GM12875 (cell line): ENCODE measurements at regions not wholly inside any gene's neighbourhood (a gene's known extent, or its start where the extent isn't known, plus 50 kb on each side); places are given as distances from the start of the nearest gene placed in this dataset.

Source experiments
- H3K4me3 ChIP-seq: one replicate; pipeline ENCODE4 v1.5.1; 2011; ENCODE audit warnings: low read depth, low read length, control low read depth
- CTCF ChIP-seq: IDR thresholded peaks from 2 replicates; pipeline ENCODE4 v1.5.1; 2011; ENCODE audit warnings: low read depth, mild to moderate bottlenecking, control low read depth, inconsistent platforms, low read length, moderate library complexity, borderline replicate concordance; ENCODE audit not compliant: insufficient read depth

DNA sequence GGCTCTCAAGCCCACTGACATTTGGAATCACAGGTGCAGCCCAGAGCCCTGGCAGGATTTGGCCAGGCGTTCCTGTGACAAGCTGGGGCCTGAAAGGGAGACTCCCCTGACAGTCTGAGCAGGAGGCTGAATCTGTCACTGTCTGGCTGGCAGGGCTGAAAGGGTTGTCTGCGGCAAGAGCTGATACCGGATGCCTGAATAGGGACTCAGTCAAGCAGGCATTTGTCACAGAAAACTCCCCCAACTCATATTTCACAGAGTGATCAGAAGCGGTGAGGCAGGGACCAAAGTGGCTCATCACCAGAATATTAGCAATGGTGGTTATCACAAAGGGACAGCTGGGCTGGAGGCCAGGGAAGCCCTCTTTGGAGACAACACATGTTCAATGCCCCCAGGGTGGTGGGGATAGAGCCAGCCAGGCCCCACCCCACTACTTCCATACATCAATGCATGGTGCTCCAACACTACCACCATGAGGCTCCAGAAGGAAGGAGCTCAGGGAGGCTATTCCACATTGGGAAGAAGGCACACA, 295.5 kb downstream of the DTWD2 start:
- no peak overlapping the region for H3K4me3 ChIP-seq
- no peak for TF ChIP-seq CTCF

DNA sequence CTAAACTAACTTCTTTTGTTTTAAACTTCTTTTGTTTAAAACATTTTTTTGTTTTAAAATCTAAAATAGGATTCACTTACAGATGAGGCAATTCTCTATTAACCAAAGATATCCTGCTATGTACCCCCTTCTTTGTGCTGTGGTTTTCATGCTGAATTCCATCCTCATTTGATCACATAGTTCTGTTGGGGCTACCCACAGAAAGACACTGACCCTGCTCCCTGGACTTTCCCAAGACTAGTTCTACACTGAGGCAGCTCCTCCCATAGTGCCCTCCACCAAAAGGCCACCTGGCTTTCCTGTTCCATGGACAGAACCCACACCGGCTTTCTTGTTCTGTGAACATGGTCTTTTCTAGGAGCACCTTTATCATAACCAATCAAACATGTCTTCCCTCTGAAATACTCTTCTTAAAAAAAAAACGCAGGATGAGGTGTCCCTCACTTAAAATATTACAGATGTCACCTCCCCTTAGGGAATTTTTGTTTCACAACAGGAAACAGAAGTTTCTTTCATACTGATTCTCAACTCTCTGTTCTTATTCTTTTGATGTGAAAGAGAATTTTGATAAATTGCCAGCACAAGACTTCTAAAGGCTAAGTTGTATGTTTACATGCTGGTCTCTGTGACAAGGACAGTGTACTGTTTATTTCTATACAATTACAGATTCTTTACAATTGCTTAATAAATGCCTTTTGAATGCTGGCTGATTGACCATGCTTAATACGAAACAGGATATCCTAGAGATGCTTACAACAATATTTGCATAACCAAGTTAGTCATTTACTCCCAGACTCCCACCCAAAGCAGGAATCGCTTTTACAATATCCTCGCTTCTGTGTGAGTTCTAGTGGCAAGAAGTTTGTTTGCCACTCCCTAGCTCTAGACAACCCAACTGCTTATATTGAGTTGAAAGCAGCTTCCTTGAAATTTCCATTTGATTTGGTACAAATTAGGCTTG, 300.4 kb downstream of the DTWD2 start:
- H3K4me3 ChIP-seq, result no peak overlapping the region
- TF ChIP-seq CTCF, result no peak

DNA sequence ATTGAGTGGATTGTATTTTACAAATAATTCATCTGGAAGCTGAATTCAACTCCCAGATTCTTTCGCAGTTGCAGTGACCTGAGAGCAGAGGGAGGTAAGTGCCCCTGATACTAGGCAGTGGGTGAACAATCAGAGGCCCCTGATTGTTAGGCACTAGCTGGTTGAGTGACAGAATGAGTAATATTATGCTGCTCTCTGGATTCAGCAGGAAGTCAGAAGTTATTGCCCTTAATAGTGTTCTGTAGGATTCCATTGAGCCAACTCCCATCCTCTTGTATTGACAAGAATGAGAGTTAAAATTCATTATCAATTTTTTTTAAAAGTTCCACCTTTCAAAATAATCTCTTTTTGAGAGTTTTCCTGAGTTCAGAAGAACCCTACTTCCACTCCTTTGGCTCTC, 301.2 kb downstream of the DTWD2 start:
- TF ChIP-seq CTCF, result no peak
- H3K4me3 ChIP-seq, result no peak overlapping the region

DNA sequence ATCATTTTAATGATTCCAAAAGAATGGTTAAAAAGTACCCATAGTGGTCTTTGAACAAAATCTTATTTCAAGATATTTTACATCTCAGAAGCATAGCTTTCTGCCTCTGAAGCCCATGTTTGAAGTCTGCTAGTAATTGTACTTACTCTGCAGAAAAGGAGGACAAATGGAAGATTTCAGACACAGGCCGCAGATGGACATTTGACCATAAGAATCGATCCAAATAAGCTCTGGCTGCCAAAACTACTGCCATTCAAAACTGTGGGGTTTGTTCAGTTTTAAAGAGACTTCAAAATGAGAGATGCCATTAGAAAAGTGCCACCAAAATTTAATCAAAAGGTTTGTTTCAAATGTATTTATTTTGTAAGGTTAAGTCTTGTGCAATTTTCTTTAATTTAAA, 306.7 kb downstream of the DTWD2 start:
- TF ChIP-seq CTCF, result no peak
- no peak overlapping the region for H3K4me3 ChIP-seq

DNA sequence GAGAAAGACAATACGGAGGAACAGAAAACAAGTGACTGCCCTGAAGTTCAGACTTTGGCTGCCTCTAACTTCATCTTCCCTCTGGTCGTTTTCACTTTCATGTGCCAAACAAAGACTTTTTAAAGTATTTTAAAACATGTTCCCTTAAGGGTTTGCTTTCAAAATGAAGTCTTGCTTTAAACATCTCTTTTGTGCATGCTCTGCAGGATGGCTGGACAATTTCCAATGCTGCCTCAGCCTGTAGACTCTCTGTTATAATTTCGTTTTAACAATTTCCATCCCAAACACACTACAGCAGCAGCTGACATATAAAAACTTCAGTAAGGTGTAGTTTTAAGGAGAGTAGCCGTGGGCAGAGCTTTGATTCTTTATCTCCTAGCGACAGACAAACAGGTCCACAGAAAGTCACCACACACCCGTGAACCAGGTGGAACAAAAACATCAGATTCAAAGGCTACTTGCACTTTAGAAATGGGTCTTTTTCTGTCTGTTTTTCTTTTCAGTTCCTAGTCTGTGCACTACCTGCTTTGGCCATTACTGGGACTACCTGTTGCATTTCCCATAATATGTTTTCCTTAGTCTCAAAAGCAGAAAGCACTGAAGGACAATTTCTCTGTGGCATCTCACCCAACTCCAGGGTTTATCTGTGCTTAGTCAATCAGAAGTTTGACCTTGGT, 308.9 kb downstream of the DTWD2 start:
- no peak overlapping the region for H3K4me3 ChIP-seq
- no peak for TF ChIP-seq CTCF

GRCh38 chr5:118678746-118679145, 309.6 kb downstream of the DTWD2 start:
- no peak overlapping the region for H3K4me3 ChIP-seq
- no peak for TF ChIP-seq CTCF
